ENCODE measurements at regions not wholly inside any gene's neighbourhood (a gene's known extent, or its start where the extent isn't known, plus 50 kb on each side); places are given as distances from the start of the nearest gene placed in this dataset.
"Not testable (repeated sequence)": the region's sequence is repeated elsewhere in the genome, so short reads cannot be mapped to it uniquely, and the experiment has no call there.

GRCh38 chr5:67793418-67793817 lies 422.1 kb upstream of the PIK3R1 start:
- DNase-seq (ENCODE audit: low read depth), result no peak
- TF ChIP-seq CTCF (IDR thresholded peaks at IDR 0.05; ENCODE audit: insufficient read depth, low read depth, low read length), result no peak
- no peak overlapping the region for H3K4me3 ChIP-seq (ENCODE audit: low read depth, low read length)

- TF ChIP-seq CTCF (IDR thresholded peaks at IDR 0.05; ENCODE audit: insufficient read depth, low read depth, low read length), result no peak
- H3K4me3 ChIP-seq (ENCODE audit: low read depth, low read length), result no peak overlapping the region
- DNase-seq (ENCODE audit: low read depth), result no peak
Observed at GRCh38 chr5:67792891-67793290, 422.7 kb upstream of the PIK3R1 start.

DNA sequence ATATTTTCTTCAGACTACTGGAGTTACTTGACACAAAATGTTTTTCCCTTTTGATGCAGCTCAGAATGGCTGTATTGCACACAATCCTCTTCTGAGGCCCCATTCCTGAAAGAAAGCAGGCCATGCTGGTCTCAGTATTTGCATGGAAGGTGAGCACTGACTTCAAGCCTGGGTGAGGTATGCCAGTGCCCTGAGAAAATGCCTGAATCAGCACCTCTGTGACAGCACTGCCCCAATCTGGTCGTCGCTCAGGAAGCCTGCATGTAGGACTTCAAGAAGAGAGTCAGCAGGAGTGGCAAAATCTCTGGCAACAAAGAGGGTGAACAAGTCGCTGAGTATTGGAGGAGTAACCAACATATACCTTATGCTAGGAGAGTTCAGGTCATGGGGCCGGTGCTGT lies 425.2 kb upstream of the PIK3R1 start:
- H3K4me3 ChIP-seq (ENCODE audit: low read depth, low read length), result no peak overlapping the region
- no peak for DNase-seq (ENCODE audit: low read depth)
- no peak for TF ChIP-seq CTCF (IDR thresholded peaks at IDR 0.05; ENCODE audit: insufficient read depth, low read depth, low read length)

- not testable (repeated sequence) for H3K4me3 ChIP-seq (ENCODE audit: low read depth, low read length); DNase-seq (ENCODE audit: low read depth)
Observed at GRCh38 chr5:67779893-67780623, 435.5 kb upstream of the PIK3R1 start.

GRCh38 chr5:67774786-67775185 lies 440.8 kb upstream of the PIK3R1 start:
- no peak overlapping the region for H3K4me3 ChIP-seq (ENCODE audit: low read depth, low read length)
- no peak for TF ChIP-seq CTCF (IDR thresholded peaks at IDR 0.05; ENCODE audit: insufficient read depth, low read depth, low read length)
- no peak for DNase-seq (ENCODE audit: low read depth)

DNA sequence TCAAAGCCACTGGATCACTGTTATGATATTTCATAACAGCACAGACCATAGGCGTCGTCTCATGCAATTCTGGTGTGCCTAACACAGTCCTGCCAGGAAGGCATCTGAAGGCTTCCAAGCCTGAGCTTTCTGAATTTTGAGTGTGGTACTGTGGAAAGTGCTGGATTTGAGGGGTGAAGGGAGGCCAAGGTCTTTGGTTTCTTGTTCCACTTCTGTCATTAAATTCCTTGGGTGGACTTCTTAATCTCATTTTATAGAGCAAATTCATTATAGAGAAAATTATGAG lies 441.3 kb upstream of the PIK3R1 start:
- no peak overlapping the region for H3K4me3 ChIP-seq (ENCODE audit: low read depth, low read length)
- no peak for TF ChIP-seq CTCF (IDR thresholded peaks at IDR 0.05; ENCODE audit: insufficient read depth, low read depth, low read length)
- DNase-seq (ENCODE audit: low read depth), result no peak

DNA sequence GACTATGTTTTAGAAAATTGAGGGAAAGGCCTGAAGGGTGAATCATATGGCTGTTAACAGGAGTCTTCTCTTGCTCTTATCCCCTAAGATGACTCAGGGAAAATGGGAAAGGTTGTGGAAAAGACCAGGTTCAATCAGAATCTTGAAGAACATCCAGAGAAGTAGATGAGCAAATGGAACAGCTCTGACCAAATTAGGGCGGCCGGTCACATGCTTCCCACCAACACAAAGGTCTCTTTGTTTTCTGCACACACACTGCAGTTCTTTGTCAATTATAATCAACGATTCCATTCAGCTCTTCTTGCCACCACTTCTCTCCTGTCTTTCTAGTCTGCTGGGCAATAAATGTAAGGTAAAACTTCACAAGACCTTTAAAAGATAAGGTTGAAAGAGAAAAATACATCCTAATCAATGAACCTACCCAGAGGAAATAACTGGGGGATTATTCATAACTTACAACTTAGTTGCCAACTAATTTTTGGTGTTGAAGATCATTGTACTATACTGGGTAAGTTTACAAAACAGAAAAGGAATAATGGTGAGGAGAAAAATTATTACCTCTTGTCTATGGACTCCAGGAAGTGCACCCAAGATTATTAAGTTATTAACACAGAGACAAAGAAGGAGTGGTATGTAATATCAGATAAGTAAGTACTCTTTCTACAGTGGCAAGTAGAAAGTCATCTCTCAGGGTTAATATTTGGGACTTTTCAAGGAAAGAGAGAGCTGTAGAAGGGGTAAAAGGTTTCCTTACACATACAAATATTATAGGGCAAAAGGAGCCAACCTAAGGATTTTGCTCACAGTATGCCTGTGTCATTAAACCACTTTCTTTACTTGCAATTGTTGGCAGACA lies 441.9 kb upstream of the PIK3R1 start:
- no peak for TF ChIP-seq CTCF (IDR thresholded peaks at IDR 0.05; ENCODE audit: insufficient read depth, low read depth, low read length)
- H3K4me3 ChIP-seq (ENCODE audit: low read depth, low read length), result no peak overlapping the region
- no peak for DNase-seq (ENCODE audit: low read depth)
